ENCODE measurements at regions not wholly inside any gene's neighbourhood (a gene's known extent, or its start where the extent isn't known, plus 50 kb on each side); places are given as distances from the start of the nearest gene placed in this dataset.

- peak in 1 of 3 donors; percentile 5 for DNase-seq
Measured at GRCh38 chr9:106287091-106287631, 575.8 kb upstream of the ZNF462 start.

GRCh38 chr9:106287731-106288130 is 575.2 kb upstream of the ZNF462 start:
- DNase-seq: no peak

- DNase-seq: no peak
Measured at GRCh38 chr9:106288689-106289088, 574.3 kb upstream of the ZNF462 start.

- no peak for DNase-seq
Measured at GRCh38 chr9:106291786-106292185, 571.2 kb upstream of the ZNF462 start.

GRCh38 chr9:106296426-106296825 is 566.5 kb upstream of the ZNF462 start:
- DNase-seq: no peak

GRCh38 chr9:106298997-106299396 is 564.0 kb upstream of the ZNF462 start:
- DNase-seq: no peak

- no peak for DNase-seq
Measured at GRCh38 chr9:106304401-106304920, 558.5 kb upstream of the ZNF462 start.

- DNase-seq: no peak
Measured at GRCh38 chr9:106305428-106306133, 557.4 kb upstream of the ZNF462 start.

GRCh38 chr9:106307670-106308069 is 555.3 kb upstream of the ZNF462 start:
- DNase-seq: peak in 2 of 3 donors; percentile 22 to 31

- DNase-seq: no peak
Measured at GRCh38 chr9:106309925-106310324, 553.0 kb upstream of the ZNF462 start.

- DNase-seq: peak in 1 of 3 donors; percentile 4
Measured at GRCh38 chr9:106310782-106311181, 552.2 kb upstream of the ZNF462 start.

GRCh38 chr9:106312906-106313305 is 550.1 kb upstream of the ZNF462 start:
- no peak for DNase-seq

- no peak for DNase-seq
Measured at GRCh38 chr9:106314476-106314875, 548.5 kb upstream of the ZNF462 start.

- no peak for DNase-seq
Measured at GRCh38 chr9:106321394-106322180, 541.4 kb upstream of the ZNF462 start.

GRCh38 chr9:106322706-106323245 is 540.2 kb upstream of the ZNF462 start:
- DNase-seq: no peak

- DNase-seq: no peak
Measured at GRCh38 chr9:106324053-106324585, 538.8 kb upstream of the ZNF462 start.

GRCh38 chr9:106324591-106325280 is 538.2 kb upstream of the ZNF462 start:
- no peak for DNase-seq

GRCh38 chr9:106326493-106326892 is 536.5 kb upstream of the ZNF462 start:
- no peak for DNase-seq

- no peak for DNase-seq
Measured at GRCh38 chr9:106333481-106333880, 529.5 kb upstream of the ZNF462 start.

- DNase-seq: no peak
Measured at GRCh38 chr9:106334081-106334480, 528.9 kb upstream of the ZNF462 start.

- DNase-seq: no peak
Measured at GRCh38 chr9:106339882-106340281, 523.1 kb upstream of the ZNF462 start.

GRCh38 chr9:106350777-106351176 is 512.2 kb upstream of the ZNF462 start:
- DNase-seq: peak in 1 of 3 donors; percentile 0

GRCh38 chr9:106356924-106357323 is 506.0 kb upstream of the ZNF462 start:
- DNase-seq: no peak
